ENCODE measurements at regions not wholly inside any gene's neighbourhood (a gene's known extent, or its start where the extent isn't known, plus 50 kb on each side); places are given as distances from the start of the nearest gene placed in this dataset.

- H3K9me3 ChIP-seq (replicated peaks in 1 of 2; ENCODE audit: control insufficient read depth in 2 of 2, insufficient read depth in 1 of 2, low read depth in 1 of 2, low read length in 2 of 2), result no peaks in the 10 kb centered on the region
- no peak overlapping the region for H3K9ac ChIP-seq (ENCODE audit: low read depth, low read length, poor library complexity)
- H2BK5ac ChIP-seq (ENCODE audit: low read length), result no peak overlapping the region
- H3K4me2 ChIP-seq (ENCODE audit: insufficient read depth, low read length, poor library complexity, severe bottlenecking), result no peak overlapping the region
- no peak overlapping the region for H3K18ac ChIP-seq (ENCODE audit: low read length)
- no peak overlapping the region for H2AK5ac ChIP-seq (ENCODE audit: low read depth, low read length)
- H3K14ac ChIP-seq (ENCODE audit: low read length), result no peak overlapping the region
- no peaks in the 10 kb centered on the region for H3K4me1 ChIP-seq (ENCODE audit: control insufficient read depth in 2 of 2, insufficient read depth in 1 of 2, low read depth in 1 of 2, low read length in 2 of 2)
- no peak overlapping the region for H4K8ac ChIP-seq (ENCODE audit: low read depth, low read length)
- H3K23ac ChIP-seq (ENCODE audit: low read depth, low read length, poor library complexity), result no peak overlapping the region
- no peaks in the 10 kb centered on the region for H3K36me3 ChIP-seq (replicated peaks in 1 of 2; ENCODE audit: control insufficient read depth in 2 of 2, insufficient read depth in 2 of 2, low read length in 2 of 2)
- WGBS, 2 donors (ENCODE audit: extremely low coverage in 2 of 2, insufficient read length in 2 of 2, insufficient replicate concordance in 1 of 2), result no CpG with 5 or more reads among the region's 5 CpGs
- H2AFZ ChIP-seq (ENCODE audit: low read length), result no peak overlapping the region
- H4K91ac ChIP-seq (ENCODE audit: low read depth, low read length, poor library complexity), result no peak overlapping the region
- H2BK15ac ChIP-seq (ENCODE audit: low read length), result no peak overlapping the region
- no peaks in the 10 kb centered on the region for H3K79me1 ChIP-seq (ENCODE audit: low read depth, low read length)
- no peak overlapping the region for H3K4me3 ChIP-seq (ENCODE audit: low read length in 2 of 2)
- DNase-seq (ENCODE audit: low spot score), result no peak
- no peak overlapping the region for H3K4ac ChIP-seq (ENCODE audit: low read length)
- H2BK120ac ChIP-seq (ENCODE audit: low read depth, low read length), result no peak overlapping the region
- H2BK12ac ChIP-seq (ENCODE audit: low read length), result no peak overlapping the region
- peaks cover 0 to 4% (median 0%) of the 10 kb centered on the region in 3 experiments for H3K27me3 ChIP-seq (ENCODE audit: control insufficient read depth in 3 of 3, insufficient read depth in 3 of 3, low read depth in 1 of 3, low read length in 3 of 3)
- no peak overlapping the region for H3K27ac ChIP-seq (replicated peaks; ENCODE audit: low read length)
Observed at GRCh38 chr2:41622301-41622700, 425.5 kb upstream of the PKDCC start.

GRCh38 chr2:41626936-41627335, 420.9 kb upstream of the PKDCC start:
- Histone ChIP-seq H3K27ac (replicated peaks; ENCODE audit: low read length) (no peak overlapping the region), H3K14ac (ENCODE audit: low read length) (no peak overlapping the region), H2BK12ac (ENCODE audit: low read length) (no peak overlapping the region), H3K79me1 (ENCODE audit: low read depth, low read length) (no peaks in the 10 kb centered on the region), H2AFZ (ENCODE audit: low read length) (no peak overlapping the region), H2BK5ac (ENCODE audit: low read length) (no peak overlapping the region), H2AK5ac (ENCODE audit: low read depth, low read length) (no peak overlapping the region), H2BK120ac (ENCODE audit: low read depth, low read length) (no peak overlapping the region), H3K9me3 (replicated peaks in 1 of 2; ENCODE audit: control insufficient read depth in 2 of 2, insufficient read depth in 1 of 2, low read depth in 1 of 2, low read length in 2 of 2) (no peaks in the 10 kb centered on the region), H3K4me2 (ENCODE audit: insufficient read depth, low read length, poor library complexity, severe bottlenecking) (no peak overlapping the region), H3K4me1 (ENCODE audit: control insufficient read depth in 2 of 2, insufficient read depth in 1 of 2, low read depth in 1 of 2, low read length in 2 of 2) (no peaks in the 10 kb centered on the region), H4K8ac (ENCODE audit: low read depth, low read length) (no peak overlapping the region), H3K4me3 (ENCODE audit: low read length in 2 of 2) (no peak overlapping the region), H3K9ac (ENCODE audit: low read depth, low read length, poor library complexity) (no peak overlapping the region), H3K36me3 (replicated peaks in 1 of 2; ENCODE audit: control insufficient read depth in 2 of 2, insufficient read depth in 2 of 2, low read length in 2 of 2) (no peaks in the 10 kb centered on the region), H4K91ac (ENCODE audit: low read depth, low read length, poor library complexity) (no peak overlapping the region), H3K4ac (ENCODE audit: low read length) (no peak overlapping the region), H2BK15ac (ENCODE audit: low read length) (no peak overlapping the region), H3K27me3 (ENCODE audit: control insufficient read depth in 3 of 3, insufficient read depth in 3 of 3, low read depth in 1 of 3, low read length in 3 of 3) (no peaks in the 10 kb centered on the region), H3K18ac (ENCODE audit: low read length) (no peak overlapping the region), H3K23ac (ENCODE audit: low read depth, low read length, poor library complexity) (no peak overlapping the region)
- WGBS, 2 donors (ENCODE audit: extremely low coverage in 2 of 2, insufficient read length in 2 of 2, insufficient replicate concordance in 1 of 2), result no CpG with 5 or more reads among the region's 2 CpGs
- no peak for DNase-seq (ENCODE audit: low spot score)

GRCh38 chr2:41634686-41635085, 413.1 kb upstream of the PKDCC start:
- Histone ChIP-seq H3K4me3 (ENCODE audit: low read length in 2 of 2) (no peak overlapping the region), H2AFZ (ENCODE audit: low read length) (no peak overlapping the region), H2BK5ac (ENCODE audit: low read length) (no peak overlapping the region), H3K14ac (ENCODE audit: low read length) (no peak overlapping the region), H3K27ac (replicated peaks; ENCODE audit: low read length) (no peak overlapping the region), H2BK15ac (ENCODE audit: low read length) (no peak overlapping the region), H3K18ac (ENCODE audit: low read length) (no peak overlapping the region), H4K8ac (ENCODE audit: low read depth, low read length) (no peak overlapping the region), H2BK12ac (ENCODE audit: low read length) (no peak overlapping the region), H3K23ac (ENCODE audit: low read depth, low read length, poor library complexity) (no peak overlapping the region), H2AK5ac (ENCODE audit: low read depth, low read length) (no peak overlapping the region), H3K9ac (ENCODE audit: low read depth, low read length, poor library complexity) (no peak overlapping the region), H4K91ac (ENCODE audit: low read depth, low read length, poor library complexity) (no peak overlapping the region), H3K36me3 (replicated peaks in 1 of 2; ENCODE audit: control insufficient read depth in 2 of 2, insufficient read depth in 2 of 2, low read length in 2 of 2) (no peaks in the 10 kb centered on the region), H2BK120ac (ENCODE audit: low read depth, low read length) (no peak overlapping the region), H3K27me3 (ENCODE audit: control insufficient read depth in 3 of 3, insufficient read depth in 3 of 3, low read depth in 1 of 3, low read length in 3 of 3) (no peaks in the 10 kb centered on the region), H3K9me3 (replicated peaks in 1 of 2; ENCODE audit: control insufficient read depth in 2 of 2, insufficient read depth in 1 of 2, low read depth in 1 of 2, low read length in 2 of 2) (no peaks in the 10 kb centered on the region), H3K4me1 (ENCODE audit: control insufficient read depth in 2 of 2, insufficient read depth in 1 of 2, low read depth in 1 of 2, low read length in 2 of 2) (no peaks in the 10 kb centered on the region), H3K79me1 (ENCODE audit: low read depth, low read length) (no peaks in the 10 kb centered on the region), H3K4ac (ENCODE audit: low read length) (no peak overlapping the region), H3K4me2 (ENCODE audit: insufficient read depth, low read length, poor library complexity, severe bottlenecking) (no peak overlapping the region)
- no peak for DNase-seq (ENCODE audit: low spot score)
- WGBS, 2 donors (ENCODE audit: extremely low coverage in 2 of 2, insufficient read length in 2 of 2, insufficient replicate concordance in 1 of 2), result no CpG with 5 or more reads among the region's 2 CpGs

- H2BK12ac ChIP-seq (ENCODE audit: low read length), result no peak overlapping the region
- no peak overlapping the region for H2BK5ac ChIP-seq (ENCODE audit: low read length)
- H3K9me3 ChIP-seq (replicated peaks in 1 of 2; ENCODE audit: control insufficient read depth in 2 of 2, insufficient read depth in 1 of 2, low read depth in 1 of 2, low read length in 2 of 2), result no peaks in the 10 kb centered on the region
- H3K4me1 ChIP-seq (ENCODE audit: control insufficient read depth in 2 of 2, insufficient read depth in 1 of 2, low read depth in 1 of 2, low read length in 2 of 2), result no peaks in the 10 kb centered on the region
- no peaks in the 10 kb centered on the region for H3K36me3 ChIP-seq (replicated peaks in 1 of 2; ENCODE audit: control insufficient read depth in 2 of 2, insufficient read depth in 2 of 2, low read length in 2 of 2)
- H2BK15ac ChIP-seq (ENCODE audit: low read length), result no peak overlapping the region
- no peak overlapping the region for H2BK120ac ChIP-seq (ENCODE audit: low read depth, low read length)
- no peak overlapping the region for H2AFZ ChIP-seq (ENCODE audit: low read length)
- H4K91ac ChIP-seq (ENCODE audit: low read depth, low read length, poor library complexity), result no peak overlapping the region
- no peak overlapping the region for H3K18ac ChIP-seq (ENCODE audit: low read length)
- no peak overlapping the region for H2AK5ac ChIP-seq (ENCODE audit: low read depth, low read length)
- no CpG with 5 or more reads among the region's 2 CpGs for WGBS, 2 donors (ENCODE audit: extremely low coverage in 2 of 2, insufficient read length in 2 of 2, insufficient replicate concordance in 1 of 2)
- no peaks in the 10 kb centered on the region for H3K79me1 ChIP-seq (ENCODE audit: low read depth, low read length)
- H3K9ac ChIP-seq (ENCODE audit: low read depth, low read length, poor library complexity), result no peak overlapping the region
- H4K8ac ChIP-seq (ENCODE audit: low read depth, low read length), result no peak overlapping the region
- H3K27ac ChIP-seq (replicated peaks; ENCODE audit: low read length), result no peak overlapping the region
- no peak overlapping the region for H3K4me3 ChIP-seq (ENCODE audit: low read length in 2 of 2)
- H3K4me2 ChIP-seq (ENCODE audit: insufficient read depth, low read length, poor library complexity, severe bottlenecking), result no peak overlapping the region
- no peak overlapping the region for H3K23ac ChIP-seq (ENCODE audit: low read depth, low read length, poor library complexity)
- no peaks in the 10 kb centered on the region for H3K27me3 ChIP-seq (ENCODE audit: control insufficient read depth in 3 of 3, insufficient read depth in 3 of 3, low read depth in 1 of 3, low read length in 3 of 3)
- no peak overlapping the region for H3K4ac ChIP-seq (ENCODE audit: low read length)
- no peak overlapping the region for H3K14ac ChIP-seq (ENCODE audit: low read length)
- DNase-seq (ENCODE audit: low spot score), result no peak
Observed at GRCh38 chr2:41644936-41645335, 402.9 kb upstream of the PKDCC start.
